Ecto neural progenitor cell (in vitro differentiated cells): ENCODE measurements at regions not wholly inside any gene's neighbourhood (a gene's known extent, or its start where the extent isn't known, plus 50 kb on each side); places are given as distances from the start of the nearest gene placed in this dataset.

Experiments used
- DNase-seq: peaks from one replicate; pipeline ENCODE4 v3.0.0-alpha.2; 2018; ENCODE audit warnings: low spot score

DNA sequence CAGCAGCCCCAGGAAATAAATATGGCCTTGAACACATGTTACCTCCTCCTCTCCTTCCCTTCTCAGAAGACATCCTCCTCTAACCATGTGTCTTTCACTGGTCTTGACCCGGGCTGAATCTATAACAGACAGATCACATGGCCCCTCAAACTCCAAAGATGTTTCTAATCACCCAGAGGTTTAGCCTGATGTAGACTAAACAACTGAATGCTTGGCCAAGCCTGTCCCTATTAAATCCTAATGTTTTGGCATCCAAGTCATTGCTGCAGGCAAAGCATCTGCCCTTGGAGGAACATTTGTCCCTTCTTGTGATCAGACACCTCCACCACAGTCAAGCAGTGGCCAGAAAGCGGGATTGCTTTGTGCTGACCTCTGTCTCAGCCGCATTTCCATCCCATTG is 65.5 kb downstream of the ANKRD60 start:
- DNase-seq, result no peak

- DNase-seq, result no peak
Observed at GRCh38 chr20:58161192-58161591, 67.3 kb downstream of the ANKRD60 start.

DNA sequence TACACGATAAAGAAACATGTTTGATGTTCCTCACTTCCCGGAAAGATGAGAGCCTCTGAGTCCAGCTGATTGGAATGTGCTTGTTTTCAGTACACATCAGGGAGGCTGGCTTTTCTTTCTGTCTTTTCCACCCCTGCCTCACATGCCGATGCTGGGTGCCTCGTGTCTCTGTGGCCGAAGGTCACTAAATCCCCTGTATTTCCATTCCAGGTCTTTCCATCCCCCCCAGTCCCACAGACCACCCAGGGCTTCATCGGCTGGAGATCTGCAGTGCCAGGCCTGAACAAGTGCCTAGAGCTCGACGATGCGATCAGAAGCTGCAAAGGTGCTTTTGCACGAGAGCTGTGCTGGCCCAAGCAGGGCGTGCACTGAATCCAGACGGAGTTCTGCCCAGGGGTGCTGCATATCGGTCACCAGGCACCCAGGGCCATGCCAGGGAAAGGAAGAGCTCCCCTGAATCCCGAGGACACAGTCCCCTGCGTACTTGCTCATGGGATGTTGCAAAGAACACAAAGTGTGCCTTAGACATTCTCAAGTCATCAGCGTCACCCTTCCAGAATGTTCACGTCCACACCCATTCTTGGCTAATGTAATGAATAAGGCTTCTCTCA is 67.9 kb downstream of the ANKRD60 start:
- no peak for DNase-seq

- no peak for DNase-seq
Observed at GRCh38 chr20:58155148-58155925, 73.1 kb downstream of the ANKRD60 start.

- DNase-seq, result no peak
Observed at GRCh38 chr20:58154113-58154512, 74.3 kb downstream of the ANKRD60 start.

DNA sequence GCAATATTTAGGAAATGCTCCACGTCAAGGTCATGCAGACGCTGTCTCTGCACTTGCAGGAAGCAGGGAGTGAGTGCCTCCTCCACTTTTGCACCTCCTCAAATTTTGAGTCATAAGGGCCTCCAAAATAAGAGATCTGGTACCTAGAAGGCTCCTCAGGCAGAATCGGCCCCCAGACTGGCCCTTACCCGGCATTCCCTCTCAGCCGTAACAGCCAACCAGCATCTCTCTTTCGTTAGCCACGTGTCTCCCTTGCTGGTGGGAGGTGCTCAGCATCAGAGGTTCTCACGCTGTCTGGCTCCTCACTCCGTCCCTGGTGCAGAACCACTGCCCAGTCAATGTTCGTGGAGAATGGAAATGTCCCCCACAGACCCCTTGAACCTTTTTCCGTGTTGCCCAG is 75.3 kb downstream of the ANKRD60 start:
- DNase-seq, result no peak

DNA sequence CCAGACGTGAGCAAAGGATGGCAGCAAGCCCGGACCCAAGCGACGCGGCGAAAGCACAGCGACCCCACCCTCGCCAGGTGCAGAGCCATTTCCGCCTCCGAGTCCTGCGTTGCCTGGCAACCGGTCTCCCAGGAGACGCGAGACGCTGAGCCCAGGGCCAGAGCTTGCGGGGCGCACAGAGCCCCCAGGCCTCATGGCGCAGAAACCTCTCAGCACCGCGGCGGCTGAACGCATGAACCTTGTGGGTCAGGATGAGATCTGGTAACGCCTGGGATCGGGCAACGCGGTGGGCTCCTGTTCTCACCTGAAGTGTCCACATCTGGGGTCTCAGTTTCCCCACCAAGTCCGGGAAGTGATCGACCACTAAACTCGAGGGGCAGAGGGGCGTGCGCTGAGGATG is 77.7 kb downstream of the ANKRD60 start:
- DNase-seq, result peak; percentile 64

DNA sequence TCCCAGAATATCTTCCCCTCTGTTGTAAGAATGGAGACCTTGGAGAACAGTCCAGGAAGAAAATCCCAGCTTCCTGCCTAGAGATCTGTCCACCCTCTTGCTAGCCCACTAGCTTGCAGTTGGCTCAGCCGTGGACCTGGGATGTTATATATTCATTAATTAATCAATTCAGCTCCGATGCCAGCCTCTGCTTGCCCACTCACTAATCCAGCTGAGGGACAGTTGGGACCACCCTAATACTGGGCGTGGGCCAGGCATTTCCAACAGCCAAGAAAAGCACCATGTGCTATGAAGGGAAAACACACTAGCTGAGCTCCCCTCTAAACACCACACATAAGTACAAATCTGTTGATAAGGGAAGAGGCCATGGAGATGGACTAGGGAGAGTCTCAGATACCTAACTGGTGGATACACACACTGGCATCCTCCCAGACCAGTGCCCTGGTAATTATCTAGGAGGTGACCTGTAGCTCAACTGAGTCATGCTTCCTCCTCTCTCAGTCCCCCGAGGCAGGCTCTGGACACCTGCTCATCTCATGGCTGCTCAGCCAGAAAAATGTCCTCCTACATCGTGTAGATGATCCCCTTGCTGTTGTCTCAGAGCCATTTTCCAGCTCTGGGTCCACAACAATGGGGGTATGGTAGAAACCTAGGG is 78.9 kb downstream of the ANKRD60 start:
- no peak for DNase-seq

- no peak for DNase-seq
Observed at GRCh38 chr20:58148891-58149290, 79.6 kb downstream of the ANKRD60 start.

- no peak for DNase-seq
Observed at GRCh38 chr20:58147628-58148370, 80.7 kb downstream of the ANKRD60 start.

- no peak for DNase-seq
Observed at GRCh38 chr20:58146746-58147140, 81.7 kb downstream of the ANKRD60 start.

DNA sequence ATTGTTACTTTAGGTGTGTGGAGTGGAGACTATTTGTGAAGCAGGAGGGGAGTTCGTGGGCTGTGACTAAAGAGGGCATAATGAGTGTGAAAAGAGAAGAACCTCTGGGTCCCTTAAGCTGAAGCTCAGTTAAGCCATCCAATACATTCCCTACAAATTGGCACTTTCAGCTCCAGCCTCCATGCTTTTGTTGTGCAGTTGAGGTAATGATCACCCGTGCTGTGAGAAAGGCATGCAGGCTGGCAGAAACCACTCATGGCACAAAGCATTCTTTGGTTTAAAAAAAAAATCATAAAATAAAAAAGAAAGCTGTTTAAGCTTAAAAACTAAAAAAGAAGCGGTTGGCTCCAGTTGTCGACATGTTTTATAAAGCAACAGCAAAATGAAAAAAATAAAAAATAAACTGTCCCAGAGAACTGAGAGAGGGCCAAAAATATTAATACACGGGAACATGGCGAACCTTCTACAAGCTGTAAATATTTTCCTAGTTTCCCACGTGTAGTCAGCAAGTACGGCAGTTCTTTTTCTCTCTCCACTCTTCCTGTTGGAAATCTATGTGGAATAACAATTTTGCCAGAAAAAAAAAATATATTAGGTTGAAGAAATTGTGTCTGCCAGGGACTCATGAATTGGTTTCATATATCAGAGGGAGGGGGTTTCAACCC is 82.2 kb downstream of the ANKRD60 start:
- no peak for DNase-seq

GRCh38 chr20:58145506-58146080 is 82.9 kb downstream of the ANKRD60 start:
- DNase-seq, result no peak

- DNase-seq, result no peak
Observed at GRCh38 chr20:58144096-58144495, 84.4 kb downstream of the ANKRD60 start.

GRCh38 chr20:58143531-58143930 is 84.9 kb downstream of the ANKRD60 start:
- no peak for DNase-seq

DNA sequence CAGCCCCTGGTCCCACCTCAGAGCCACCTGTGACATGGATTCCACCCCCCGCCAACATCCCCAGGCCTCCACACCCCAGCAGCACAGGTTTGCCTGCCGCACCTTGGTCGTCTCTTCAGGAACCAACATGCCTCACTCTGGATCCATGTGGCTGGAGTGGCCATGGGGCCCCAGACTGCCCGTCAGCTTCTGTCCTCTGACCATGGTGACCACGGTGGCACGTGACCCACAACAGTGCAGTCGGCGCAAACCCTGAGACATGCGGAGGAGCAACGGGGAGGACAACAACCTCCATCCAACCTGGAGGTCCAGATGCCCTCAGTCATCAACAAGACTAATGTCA is 85.6 kb downstream of the ANKRD60 start:
- DNase-seq, result peak; percentile 31

GRCh38 chr20:58141971-58142842 is 86.2 kb downstream of the ANKRD60 start:
- peak; percentile 23 for DNase-seq

DNA sequence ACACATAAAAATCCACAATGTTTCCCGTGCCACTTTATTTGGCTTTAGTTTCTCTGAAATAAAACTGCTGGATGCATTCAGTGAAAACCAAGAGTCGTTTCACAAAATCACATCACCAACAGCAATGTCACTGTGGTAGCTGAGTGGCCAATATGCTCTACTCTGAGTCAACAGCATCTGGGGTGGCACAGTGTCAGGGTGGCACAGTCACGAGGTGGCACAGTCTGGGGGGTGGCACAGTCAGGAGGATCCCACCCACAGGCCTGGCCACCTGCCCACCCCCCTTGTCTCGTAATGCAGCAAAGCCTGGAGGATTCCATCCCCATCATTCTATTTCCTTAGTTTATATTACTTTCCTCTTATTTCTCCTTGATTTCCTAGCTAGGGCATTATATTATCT is 87.0 kb downstream of the ANKRD60 start:
- no peak for DNase-seq

DNA sequence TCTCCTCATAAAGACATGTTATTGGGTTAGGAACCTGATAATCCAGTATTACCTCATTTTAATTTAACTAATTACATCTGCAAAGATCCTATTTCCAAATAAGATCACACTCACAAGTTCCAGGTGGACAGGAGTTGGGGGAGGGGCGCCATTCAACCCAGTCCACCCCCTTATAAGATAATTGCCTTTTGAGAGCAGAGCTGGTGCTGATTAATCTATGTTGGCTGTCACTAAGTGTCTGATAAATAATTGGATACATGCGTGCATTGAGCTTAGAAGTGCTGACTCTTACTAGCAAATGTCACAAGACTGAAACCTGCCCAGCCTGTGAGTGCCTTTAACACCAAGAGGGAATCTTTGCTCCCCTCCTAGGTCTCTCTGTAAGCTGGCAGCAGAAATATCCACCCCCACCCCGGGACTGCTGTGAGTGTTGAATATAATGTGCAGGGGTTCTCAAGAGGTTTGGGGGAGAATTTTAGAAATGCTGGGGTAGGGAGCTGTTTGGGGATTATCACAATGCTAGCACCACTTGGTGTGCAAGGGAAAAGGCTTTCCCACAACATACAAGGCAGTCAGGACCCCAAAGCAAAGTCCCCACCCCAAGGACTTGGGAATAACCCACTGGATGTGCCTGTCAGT is 87.5 kb downstream of the ANKRD60 start:
- DNase-seq, result peak; percentile 24
